Dedifferentiated amniotic fluid mesenchymal stem cell (primary cell): ENCODE measurements at regions not wholly inside any gene's neighbourhood (a gene's known extent, or its start where the extent isn't known, plus 50 kb on each side); places are given as distances from the start of the nearest gene placed in this dataset.

Experiments
- DNase-seq: peaks from one replicate; pipeline ENCODE4 v3.0.0-alpha.2; 2016; ENCODE audit errors: extremely low spot score

- no peak for DNase-seq
Measured at GRCh38 chr5:158483281-158483860, 616.3 kb downstream of the EBF1 start.

GRCh38 chr5:158482125-158482524, 617.6 kb downstream of the EBF1 start:
- DNase-seq = no peak

GRCh38 chr5:158478139-158478538, 619.2 kb upstream of the CLINT1 start:
- DNase-seq = no peak

- no peak for DNase-seq
Measured at GRCh38 chr5:158477214-158477613, 618.3 kb upstream of the CLINT1 start.

GRCh38 chr5:158473016-158473635, 614.2 kb upstream of the CLINT1 start:
- DNase-seq = no peak

GRCh38 chr5:158471535-158471924, 612.6 kb upstream of the CLINT1 start:
- no peak for DNase-seq

GRCh38 chr5:158470764-158471534, 612.0 kb upstream of the CLINT1 start:
- DNase-seq = no peak

DNA sequence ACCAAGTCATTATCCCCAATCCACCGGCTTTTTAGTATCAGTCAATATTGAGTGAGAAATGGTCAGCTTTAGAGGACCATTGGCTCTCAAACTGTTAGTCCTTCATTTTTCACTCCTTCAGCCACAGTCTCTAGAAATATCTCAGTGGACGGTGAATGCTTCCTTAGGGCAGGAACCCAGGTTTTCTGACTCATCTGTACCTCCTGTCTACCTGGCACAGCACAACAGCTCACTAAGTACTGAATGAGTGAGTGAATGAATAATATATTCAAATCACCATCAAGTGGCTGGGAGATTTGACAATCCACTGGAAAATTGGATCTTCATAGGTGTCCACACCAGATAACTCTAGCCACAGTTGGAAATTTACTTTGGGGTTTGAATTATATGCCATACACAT, 609.5 kb upstream of the CLINT1 start:
- no peak for DNase-seq

GRCh38 chr5:158466191-158466590, 607.2 kb upstream of the CLINT1 start:
- no peak for DNase-seq

- no peak for DNase-seq
Measured at GRCh38 chr5:158465086-158465972, 606.4 kb upstream of the CLINT1 start.

DNA sequence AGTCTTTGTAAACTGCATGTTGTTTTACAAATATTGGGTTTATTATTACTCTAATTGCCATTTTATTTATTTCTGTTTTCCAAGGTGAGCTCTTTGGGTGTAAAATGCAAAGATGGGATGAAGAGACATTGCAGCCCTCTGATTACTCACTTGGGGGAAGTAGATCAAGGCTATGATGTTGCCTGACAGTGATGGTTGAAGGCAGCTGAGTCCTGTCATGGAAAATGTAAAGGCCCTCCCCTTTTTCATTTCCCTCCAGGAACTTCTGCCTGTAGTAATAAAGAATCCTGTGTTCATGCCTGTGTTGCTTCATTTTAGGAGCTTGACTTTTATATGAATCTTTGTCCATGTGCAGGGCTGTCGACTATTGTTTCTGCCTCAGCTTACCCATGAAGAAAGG, 605.4 kb upstream of the CLINT1 start:
- DNase-seq = no peak

DNA sequence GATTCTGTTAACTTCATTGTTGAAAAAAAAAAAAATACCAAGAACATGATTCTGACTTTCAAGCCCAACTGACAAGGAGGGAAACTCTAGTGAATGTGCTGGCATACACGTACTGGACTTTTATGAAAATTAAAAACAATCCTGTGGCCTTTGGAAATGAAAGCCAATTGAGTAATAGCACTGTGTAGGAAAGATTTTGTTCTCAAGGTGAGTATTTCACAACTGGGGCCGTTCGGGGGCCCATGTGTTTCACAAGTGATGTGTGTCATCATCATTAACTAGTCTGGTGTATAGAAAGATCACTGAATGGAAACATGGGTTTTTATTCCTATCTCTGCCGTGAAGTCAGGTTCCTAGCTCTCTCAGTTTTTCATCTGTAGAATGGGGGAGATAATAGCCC, 605.0 kb upstream of the CLINT1 start:
- no peak for DNase-seq

DNA sequence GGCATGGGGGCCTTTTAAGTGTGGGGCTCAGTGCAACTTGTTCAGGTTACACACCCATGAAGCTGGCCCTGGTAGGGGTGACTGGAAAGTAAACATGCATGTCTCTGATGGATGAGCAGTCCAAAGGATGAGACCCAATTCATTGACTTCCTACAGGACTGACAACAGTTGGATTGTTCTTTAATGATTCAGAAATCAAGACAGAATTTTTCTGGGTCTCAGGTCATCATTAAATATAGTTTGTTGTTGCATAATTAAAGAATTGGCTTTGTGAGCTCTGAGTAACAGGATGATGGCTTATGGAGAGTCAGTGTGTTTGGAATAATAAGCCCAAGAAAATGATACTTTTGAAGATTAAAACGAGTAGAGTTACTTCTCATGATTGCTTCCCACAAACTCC, 604.2 kb upstream of the CLINT1 start:
- no peak for DNase-seq

GRCh38 chr5:158462349-158463114, 603.6 kb upstream of the CLINT1 start:
- no peak for DNase-seq

DNA sequence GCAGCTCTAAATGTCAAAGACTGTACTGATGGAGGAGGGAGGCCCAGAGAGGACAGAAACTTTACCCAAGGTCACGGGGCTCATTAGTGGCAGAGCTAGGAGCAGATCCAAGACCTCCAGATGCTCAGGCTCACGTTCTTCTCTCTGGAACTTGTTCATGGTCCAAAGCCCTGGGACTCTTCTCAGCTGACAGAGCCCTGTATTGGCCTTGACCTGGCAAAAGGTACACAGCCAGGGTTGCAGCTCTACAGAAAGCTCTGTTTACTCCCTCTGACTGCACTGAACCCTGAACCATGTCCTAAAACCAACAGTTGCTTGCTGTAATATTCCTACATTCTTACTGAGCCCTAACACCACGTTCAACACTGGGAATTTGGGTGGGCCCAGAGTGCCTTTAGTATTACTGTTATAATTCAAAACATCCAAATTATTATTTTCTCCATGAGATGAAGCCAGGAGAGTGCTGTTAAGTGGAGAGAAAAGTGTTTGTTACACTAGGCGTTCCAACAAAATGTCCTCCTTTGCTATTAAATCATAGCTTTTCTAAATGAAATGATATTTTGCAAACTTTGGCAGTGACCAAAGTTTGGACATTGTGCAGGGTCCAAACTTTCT, 602.4 kb upstream of the CLINT1 start:
- no peak for DNase-seq

GRCh38 chr5:158458086-158458485, 599.1 kb upstream of the CLINT1 start:
- DNase-seq = no peak

DNA sequence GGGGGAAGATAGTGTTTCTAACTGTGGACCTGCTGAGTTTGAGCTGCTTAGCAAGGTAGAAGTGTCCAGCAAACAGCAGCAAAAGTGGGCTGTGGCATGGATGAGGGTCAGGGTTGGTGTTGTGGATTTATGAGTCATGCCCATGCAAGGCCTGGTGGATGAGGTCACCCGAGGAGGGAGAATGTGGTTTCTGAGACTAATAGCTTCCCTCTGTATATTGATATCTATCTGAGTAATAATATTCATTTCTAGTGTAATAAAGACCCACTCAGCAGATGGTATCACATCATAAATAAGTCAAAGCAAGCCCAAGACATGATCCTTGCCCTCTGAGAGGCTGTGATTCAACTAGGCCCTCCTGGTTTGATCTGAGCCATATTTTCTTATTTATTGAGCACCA, 597.8 kb upstream of the CLINT1 start:
- peak; percentile 67 for DNase-seq

- no peak for DNase-seq
Measured at GRCh38 chr5:158456241-158456640, 597.3 kb upstream of the CLINT1 start.

DNA sequence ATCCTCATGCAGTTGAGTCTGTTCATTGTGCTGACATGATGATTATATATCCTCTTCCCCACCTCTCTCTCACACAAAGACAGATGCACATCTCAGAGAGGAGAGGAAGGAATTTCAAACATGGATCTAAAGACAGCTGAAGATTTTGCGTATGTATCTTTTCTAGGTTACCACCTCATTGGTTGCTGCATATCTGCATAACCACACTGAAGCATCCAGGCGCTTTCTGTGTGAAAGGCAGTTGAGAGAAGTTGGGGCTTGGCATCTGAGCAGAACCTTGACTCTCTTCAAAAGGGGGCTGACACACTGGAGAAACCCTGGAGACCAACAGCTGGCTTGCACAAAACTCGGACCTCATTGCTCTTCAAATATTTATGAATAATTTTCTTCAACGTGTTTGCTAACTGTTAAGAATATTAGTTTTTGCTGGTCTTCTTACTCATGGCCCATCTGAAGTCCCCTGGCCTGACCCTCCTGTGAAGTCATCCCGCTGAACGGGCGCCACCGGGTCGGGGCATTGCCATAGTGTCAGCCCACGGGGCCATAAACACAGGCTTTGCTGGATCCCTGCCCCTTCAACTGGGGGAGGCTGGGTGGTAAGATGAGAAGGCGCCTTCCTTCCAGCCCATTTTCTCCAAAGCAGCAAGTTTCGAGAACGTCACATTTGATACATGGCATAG, 593.2 kb upstream of the CLINT1 start:
- DNase-seq = no peak

DNA sequence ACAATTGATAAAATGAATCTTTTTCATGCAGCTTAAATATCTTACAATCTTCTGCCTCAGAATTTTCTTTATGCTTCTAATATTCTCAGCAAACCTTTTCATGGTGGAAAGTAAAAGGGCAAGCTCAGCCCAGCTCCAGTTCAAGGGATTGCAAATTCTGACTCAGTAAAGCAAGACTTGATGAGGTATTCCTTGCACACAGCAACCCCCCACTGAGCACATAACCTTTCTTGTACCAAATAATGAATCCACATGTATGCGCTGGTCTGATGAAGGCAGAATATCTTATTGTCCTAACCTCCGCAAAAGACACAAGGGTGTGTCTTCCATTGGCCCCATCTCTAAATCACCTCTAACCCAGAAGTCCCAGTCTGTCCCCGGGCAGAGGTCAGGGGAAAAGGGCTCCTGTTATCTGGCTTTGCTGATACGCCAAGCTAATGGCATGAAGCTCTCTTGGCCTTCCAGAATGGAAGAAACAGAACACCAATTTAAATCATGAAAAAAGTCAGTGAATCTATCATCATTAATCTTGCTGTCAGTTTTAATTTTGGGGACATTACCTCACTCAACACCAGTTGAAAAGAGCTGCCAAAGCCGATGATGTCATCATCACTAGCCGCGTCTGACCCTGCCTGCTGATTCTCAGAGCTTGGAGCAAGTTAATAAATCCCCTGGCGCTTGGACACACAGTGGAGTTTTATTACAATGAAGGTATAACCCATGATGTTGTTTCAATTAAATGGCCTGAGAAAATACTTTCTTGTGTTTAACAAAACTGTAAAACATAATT, 592.5 kb upstream of the CLINT1 start:
- DNase-seq = no peak
